HG03064 (cell line): ENCODE measurements at regions not wholly inside any gene's neighbourhood (a gene's known extent, or its start where the extent isn't known, plus 50 kb on each side); places are given as distances from the start of the nearest gene placed in this dataset.

Source experiments
- ATAC-seq: cut with Tn5 transposase; IDR thresholded peaks from one replicate; pipeline ENCODE4 v1.9.1; 2021; ENCODE audit warnings: low read depth; ENCODE audit not compliant: unreplicated experiment

- ATAC-seq, result no peak
Observed at GRCh38 chr9:73736270-73736669, 584.6 kb downstream of the ANXA1 start.

- ATAC-seq, result no peak
Observed at GRCh38 chr9:73738741-73739530, 587.3 kb downstream of the ANXA1 start.

- no peak for ATAC-seq
Observed at GRCh38 chr9:73741316-73741715, 589.7 kb downstream of the ANXA1 start.

DNA sequence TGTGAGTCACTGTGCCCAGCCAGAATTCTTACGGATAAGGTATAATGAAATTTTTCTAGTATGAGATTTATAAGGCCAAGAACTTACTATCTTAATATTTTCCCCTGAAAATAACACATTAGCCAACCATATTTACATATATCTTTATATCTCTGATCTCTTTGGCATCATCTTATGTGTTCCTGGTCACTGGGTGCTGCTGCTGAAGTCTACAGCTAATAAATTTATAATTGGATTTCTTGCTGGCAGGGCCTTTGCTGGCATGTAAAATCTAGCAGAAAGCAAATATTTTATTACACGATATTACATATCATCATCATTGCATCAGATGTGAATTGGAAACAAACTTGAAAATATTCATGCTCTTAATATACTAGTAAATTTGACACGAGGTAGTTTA, 590.7 kb downstream of the ANXA1 start:
- ATAC-seq, result no peak

DNA sequence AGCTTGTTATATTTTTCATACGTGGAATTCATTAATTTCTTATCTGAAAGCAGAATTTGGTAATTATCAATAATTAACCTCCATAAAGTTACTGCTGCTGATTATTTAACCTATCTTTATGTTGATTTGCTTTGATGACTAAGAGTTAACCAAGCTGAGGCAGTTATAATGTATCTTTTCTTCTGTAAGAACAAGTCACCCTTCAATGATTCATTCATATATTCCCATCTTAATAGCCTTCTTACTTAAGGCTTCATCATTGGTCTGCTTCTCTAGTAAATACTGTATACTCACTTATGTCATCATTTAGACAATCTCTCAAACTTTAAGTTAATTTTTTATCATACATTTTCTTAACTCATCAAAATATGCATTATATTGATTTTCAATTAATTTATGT, 592.2 kb downstream of the ANXA1 start:
- no peak for ATAC-seq

DNA sequence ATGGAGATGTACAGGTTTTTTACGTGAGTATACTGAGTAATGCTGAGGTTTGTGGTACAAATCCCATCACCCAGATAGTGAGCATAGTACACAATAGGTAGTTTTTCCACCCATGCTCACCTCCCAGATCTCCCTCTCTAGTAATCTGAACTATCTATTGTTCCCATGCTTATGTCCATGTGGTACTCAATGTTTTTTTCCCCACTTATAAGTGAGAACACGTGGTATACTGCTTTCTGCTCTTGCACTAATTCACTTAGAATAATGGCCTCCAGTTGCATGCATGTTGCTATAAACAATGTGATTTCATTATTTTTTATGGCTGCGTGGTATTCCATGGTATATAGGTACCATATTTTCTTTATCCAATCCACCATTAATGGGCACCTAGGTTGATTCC, 593.9 kb downstream of the ANXA1 start:
- no peak for ATAC-seq

- ATAC-seq, result no peak
Observed at GRCh38 chr9:73753171-73753570, 601.5 kb downstream of the ANXA1 start.

DNA sequence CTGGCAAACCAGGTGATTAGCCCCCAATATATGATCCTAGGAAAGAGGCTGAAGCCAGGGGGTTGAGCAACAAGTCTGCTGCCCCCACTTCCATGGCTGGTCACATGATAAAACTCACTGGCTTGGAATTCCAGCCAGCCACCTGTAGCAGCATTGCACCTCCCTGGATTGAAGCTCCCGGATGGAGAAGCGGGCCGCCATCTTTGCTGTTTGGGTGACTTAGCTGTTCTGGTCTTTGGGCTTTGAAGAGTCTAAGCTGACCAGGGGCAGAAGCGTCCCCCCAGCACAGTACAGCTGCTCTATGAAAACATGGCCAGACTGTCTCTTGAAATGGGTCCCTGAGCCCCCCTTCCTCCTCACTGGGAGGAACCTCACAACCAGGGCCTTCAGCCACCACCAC, 610.2 kb downstream of the ANXA1 start:
- no peak for ATAC-seq

DNA sequence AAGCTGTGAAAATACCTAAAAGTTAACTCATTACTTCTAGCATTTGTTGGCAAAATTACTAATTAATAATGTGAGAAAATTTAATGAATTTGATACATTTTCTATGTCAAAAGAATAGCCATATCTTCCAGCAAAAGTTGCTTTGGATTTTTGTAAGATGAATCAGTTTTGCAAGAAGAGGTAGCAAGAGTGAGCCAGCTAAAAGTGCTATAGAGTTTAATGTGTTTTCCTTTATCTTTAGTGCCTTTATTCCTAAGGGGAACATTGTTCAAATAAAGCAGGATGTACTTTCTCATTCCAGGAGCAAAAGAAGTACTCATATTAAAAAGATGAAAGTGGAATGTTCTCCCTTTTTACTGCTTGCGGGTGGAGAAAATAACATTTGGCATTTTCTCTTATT, 622.2 kb downstream of the ANXA1 start:
- no peak for ATAC-seq

GRCh38 chr9:73775757-73776156, 624.1 kb downstream of the ANXA1 start:
- no peak for ATAC-seq

- no peak for ATAC-seq
Observed at GRCh38 chr9:73780916-73781315, 629.3 kb downstream of the ANXA1 start.

- no peak for ATAC-seq
Observed at GRCh38 chr9:73782166-73782565, 630.5 kb downstream of the ANXA1 start.

- no peak for ATAC-seq
Observed at GRCh38 chr9:73799446-73799845, 647.8 kb downstream of the ANXA1 start.

- ATAC-seq, result no peak
Observed at GRCh38 chr9:73805111-73805510, 653.4 kb downstream of the ANXA1 start.

GRCh38 chr9:73805853-73806458, 654.3 kb downstream of the ANXA1 start:
- no peak for ATAC-seq

- no peak for ATAC-seq
Observed at GRCh38 chr9:73806876-73807275, 655.2 kb downstream of the ANXA1 start.

DNA sequence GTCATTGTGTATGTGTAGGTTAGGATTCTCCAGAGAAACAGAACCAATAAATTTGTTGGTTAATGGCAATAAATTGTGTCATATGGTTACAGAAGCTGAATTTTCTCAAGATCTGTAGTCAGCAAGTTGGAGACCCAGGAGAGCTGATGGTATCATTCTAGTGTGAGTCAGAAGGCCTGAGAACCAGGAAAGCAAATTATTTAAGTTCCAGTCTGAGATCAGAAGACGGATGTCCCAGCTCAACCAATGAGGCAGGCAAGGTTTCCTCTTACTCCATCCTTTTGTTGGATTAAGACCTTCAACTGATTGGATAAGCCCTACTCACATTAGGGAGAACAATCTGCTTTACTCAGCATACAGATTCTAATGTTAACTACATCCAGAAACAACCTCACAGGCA, 656.3 kb downstream of the ANXA1 start:
- ATAC-seq, result no peak

DNA sequence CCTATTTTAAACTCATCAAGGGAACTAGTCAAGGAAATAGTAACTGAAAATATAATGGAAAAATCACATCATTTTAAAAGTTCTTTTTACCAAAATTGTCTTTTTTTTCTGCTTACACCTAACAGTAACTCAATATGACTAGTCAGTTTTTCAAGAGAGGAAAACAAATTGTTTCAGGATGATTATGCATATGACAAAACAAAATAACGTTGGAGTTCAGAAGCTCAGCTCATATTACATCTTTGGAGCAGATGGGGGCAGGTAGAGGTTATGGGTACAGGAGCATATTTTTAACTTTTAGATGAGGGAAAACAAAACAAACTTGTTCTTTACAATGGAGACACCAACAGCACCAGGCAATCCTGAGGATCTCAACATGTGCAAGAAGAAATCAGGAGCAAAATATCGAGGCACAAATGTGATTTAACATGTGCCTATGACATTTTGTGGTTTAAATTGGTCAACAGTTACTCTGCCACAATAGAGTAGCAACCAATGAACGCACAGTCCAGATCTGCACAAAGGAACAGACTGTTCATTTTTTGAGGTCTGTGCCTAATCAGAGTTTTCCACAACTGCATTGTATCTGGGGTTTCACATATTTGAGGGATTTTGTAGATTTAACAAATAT, 659.0 kb downstream of the ANXA1 start:
- ATAC-seq, result no peak

GRCh38 chr9:73813546-73813945, 661.9 kb downstream of the ANXA1 start:
- no peak for ATAC-seq

DNA sequence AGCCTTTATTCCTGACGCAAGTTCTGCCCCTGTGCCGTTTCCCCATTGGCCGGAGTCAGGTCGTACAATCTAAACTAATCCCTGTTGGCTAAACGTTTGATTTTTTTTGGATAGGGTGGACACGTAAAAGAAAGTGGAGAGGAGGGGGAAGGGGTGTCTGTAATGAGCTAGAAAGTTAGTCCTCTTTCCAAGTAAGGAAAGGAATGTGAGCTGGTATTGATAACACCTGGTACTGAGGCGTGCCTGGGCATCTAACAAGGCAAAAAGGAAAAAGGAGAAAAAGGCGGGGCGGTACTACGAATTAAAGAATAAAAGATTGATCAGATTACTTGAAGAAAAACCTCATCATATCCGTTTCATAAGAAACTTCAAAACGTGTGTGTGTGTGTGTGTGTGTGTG, 665.2 kb downstream of the ANXA1 start:
- ATAC-seq, result no peak

DNA sequence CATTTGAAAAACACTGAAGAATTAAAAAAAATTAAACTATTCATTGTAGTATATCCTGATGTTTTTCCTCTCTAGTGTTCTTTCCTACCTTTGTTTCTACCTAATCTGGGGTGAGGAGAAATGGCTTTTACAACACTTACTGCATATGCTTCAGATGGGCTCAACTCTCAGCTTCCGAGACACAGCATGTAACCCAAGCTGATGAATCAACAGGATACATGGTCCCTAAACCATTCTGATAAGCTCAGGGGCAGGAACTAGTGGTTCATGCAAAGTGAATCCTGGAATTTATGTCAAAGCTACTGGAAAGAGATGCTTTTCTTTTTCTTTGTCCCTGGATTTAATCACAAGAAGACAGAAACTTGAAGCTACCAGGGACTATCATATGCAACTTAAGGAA, 672.5 kb upstream of the RORB start:
- ATAC-seq, result no peak

DNA sequence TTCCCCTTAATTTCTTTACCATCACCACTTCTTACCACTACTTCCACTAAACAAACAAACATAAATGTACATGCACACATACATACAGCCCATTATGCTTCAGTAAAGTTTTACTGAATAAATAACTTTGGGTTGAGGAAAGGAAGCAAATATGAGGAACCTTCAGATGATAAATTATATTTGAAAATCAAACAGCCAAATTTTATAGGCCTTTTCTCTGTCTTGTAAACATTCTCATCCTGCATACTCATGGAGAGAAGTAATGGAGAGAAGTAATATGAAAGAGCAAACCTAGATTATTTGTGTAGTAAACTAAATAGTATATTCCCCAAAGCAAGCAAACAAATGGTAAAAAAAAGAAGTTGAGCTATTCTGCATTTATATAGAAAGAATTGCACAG, 658.3 kb upstream of the RORB start:
- no peak for ATAC-seq
